HL-60/S4 (cell line): ENCODE measurements at regions not wholly inside any gene's neighbourhood (a gene's known extent, or its start where the extent isn't known, plus 50 kb on each side); places are given as distances from the start of the nearest gene placed in this dataset.

Experiments
- in situ Hi-C: fragments of 300-500 bp; cut with MboI; formaldehyde crosslinking; loops from 2 replicates; pipeline ENCODE4 v1.14.3; 2022; ENCODE audit warnings: low sequenced_read_pairs

DNA sequence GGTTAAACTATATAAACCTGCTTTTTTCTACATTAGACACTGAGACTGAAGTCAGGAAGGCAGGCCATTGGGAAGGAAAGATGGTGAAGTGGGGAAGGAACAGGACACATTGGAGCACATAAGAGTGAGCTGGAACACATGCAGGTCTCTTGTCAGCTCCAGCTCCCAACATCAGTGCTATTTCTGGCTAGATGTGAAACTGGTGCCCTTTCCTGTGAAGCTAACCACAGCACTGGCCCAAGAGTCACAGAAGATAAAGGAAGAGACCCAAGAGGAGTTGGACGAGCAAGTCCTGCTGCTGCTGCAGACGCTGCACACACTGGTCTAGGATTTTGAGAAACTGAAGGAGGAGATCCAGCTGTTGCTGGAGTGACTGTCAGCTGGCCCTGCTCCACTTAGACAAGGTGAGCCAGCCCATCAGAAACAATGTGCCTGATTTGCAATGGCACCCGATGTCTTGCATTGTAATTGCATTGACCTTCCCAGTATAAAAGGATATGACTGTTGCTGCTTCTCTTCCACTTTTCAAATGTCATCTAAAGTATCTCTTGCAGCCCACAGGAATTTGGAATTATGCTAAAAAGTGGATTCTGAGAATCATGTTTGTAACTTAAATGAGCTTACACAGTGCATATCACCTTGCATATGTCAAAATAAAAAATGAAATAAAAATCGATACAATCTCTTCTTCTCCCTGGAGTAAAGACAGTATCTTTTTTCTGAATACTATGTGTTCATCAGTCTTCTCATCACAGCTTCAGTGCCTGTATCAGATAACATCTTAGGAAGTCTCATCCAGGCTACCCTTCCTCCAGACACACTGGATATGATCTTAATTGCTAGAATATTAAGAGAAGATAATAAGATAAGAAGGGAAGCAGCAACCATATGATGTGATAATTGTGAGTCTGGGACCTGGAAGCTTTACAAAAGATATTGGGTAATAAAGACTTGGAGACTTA is 230.7 kb upstream of the SPRY2 start:
- in situ Hi-C loops, result no loop called here

DNA sequence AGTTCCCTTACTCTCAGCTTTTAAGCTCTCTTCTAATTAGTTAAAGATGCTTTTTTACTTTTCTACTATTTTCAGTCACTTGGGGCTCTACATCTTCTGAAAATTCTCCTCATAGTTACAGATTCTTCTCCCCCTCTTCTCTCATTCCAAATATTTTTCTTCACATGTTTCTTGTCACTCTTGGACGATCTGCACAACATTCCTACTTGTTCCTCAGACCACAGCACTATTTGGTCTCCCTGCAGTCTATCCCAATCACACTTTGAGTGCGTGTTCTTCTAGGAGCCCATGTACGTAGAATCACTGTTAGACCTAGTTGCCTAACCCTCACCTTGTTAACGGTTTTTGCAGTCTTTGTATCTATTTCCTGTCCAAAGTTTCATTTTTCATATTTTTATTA is 222.5 kb upstream of the SPRY2 start:
- in situ Hi-C loops, result no loop called here

DNA sequence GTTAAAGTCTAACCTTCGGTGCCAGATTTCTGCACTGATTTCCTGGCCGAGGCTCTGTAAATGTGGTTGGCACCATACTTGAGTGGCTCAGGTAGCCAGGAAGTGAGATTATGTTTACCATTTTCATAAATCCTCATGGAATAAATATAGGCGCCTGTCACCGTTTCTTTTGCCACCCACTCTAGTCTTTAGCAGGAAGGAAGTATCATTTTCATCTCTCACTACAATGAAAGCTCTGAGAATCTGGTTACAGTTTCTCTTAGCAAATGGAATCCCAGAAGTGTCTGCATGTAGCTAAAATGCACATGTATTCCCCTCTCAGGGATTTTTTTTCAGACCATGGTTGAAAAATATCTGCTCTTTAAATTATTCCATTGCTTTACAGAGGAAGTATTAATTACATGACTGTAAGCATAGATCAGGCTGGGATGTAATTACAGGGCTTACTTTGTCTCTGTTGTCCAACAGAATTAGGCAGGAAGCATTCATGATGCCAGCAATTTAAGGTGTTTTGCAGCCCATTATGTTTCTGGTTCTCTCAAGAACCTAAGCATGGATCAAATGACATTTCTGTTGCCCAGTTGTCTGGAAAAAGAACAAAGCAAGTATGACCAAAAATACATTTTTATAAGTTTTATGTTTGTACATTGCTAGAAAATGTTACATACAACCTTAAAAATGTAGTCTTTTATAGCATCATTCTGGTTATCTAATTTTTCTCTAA is 221.7 kb upstream of the SPRY2 start:
- in situ Hi-C loops, result no loop called here

GRCh38 chr13:80560609-80561008 is 219.7 kb upstream of the SPRY2 start:
- in situ Hi-C loops, result no loop called here

DNA sequence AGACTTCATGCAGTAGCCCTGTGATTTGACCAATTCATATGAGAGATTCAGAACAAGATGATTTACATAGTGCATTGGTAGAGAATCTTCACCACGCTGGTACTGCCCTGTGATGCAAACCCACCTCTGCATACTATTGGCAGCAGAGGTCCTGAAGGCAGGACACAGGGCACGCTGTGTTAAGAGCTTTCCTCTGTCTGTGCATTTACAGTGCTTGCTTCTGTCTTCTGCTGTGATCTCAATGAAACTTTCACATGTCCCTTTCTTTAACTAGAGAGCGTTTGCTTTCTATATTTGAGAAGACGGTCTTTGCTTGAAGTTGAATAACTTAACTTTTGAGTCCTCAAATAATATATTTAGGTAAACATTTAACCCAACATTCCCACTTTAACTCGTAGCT is 219.0 kb upstream of the SPRY2 start:
- in situ Hi-C loops, result no loop called here

DNA sequence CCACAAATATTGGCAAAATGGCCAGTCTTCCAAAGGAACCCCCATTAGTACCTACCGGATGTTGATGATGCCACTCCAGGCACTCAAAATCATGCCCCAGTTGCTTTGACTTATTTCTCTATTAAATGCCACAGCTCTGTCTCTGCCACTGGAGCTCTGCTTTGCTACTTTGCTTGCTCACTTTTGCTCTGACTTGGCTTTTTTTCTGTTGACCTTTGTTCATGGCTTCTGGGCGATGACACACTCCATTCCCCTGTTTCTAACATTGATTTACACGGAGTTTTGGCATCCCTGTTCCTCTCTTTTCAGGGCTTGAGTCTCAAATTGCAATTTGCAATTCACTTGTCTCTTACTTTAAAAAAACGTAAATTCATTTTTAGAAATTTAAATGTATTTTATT is 217.1 kb upstream of the SPRY2 start:
- in situ Hi-C loops, result no loop called here

DNA sequence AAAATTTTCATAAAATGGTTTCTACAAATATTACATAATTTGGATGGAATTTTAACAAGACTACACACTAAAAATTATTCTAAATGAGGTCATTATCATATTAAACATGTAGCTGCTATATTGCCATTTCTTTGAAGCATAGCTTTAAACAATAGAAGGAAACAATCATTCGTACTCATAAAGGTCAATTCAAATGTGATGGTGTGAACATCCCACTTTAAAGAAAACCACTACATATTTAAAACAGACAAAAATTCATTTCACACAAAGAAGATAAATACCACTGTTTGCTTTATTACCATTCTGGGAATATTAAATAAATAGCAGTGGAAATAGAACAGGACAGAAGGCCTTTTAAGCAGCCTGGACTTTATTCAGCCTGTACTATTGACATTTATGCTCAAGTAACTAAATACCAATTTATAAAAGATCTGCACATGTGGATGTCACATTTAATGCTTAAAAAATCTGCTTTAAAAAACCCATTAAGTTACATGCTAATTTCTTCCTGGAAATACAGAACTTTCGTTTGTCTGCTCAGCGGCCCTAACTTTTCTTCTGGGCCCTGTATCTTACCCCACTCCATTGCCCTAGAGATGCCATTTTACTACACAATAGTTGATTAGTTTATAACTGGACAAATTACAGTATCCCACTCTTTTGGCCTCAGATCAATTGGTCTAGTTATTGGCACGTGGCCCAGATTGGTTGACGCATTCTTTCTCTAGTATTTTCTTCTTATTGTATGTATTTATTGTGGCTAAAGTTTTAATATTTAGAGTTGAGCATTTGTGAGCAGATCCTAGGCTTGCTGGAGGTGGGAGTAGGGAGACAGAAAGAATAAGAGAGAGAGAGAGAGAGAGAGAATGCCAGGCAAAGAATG is 215.1 kb upstream of the SPRY2 start:
- in situ Hi-C loops, result no loop called here

DNA sequence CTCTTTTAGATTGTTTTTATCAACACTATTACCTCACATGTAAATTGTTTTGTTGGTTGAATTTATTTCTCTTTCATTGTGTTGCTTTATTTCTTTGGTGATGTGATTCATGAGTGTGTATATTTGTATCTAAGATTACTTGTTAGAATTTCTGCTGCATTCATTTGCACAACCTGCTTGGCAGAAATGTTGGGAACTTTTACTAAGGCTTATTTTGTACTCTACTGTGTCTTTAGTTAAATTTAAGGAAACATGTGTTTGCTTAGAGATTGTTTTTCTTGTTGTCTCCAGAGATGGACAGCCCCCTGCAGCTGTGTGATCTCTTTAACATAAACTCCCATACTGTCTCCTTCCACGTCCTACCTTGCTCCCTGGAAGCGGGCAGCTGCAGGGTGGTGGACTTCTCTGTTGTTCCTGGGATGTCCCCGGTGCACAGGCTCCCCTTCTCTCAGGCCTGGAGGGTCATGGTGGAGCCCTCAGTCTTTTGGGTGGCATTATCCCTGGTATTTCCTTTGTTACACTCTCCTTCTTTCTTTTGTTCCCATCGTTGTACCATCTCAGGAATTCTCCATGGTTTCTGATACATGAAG is 212.0 kb upstream of the SPRY2 start:
- in situ Hi-C loops, result no loop called here

DNA sequence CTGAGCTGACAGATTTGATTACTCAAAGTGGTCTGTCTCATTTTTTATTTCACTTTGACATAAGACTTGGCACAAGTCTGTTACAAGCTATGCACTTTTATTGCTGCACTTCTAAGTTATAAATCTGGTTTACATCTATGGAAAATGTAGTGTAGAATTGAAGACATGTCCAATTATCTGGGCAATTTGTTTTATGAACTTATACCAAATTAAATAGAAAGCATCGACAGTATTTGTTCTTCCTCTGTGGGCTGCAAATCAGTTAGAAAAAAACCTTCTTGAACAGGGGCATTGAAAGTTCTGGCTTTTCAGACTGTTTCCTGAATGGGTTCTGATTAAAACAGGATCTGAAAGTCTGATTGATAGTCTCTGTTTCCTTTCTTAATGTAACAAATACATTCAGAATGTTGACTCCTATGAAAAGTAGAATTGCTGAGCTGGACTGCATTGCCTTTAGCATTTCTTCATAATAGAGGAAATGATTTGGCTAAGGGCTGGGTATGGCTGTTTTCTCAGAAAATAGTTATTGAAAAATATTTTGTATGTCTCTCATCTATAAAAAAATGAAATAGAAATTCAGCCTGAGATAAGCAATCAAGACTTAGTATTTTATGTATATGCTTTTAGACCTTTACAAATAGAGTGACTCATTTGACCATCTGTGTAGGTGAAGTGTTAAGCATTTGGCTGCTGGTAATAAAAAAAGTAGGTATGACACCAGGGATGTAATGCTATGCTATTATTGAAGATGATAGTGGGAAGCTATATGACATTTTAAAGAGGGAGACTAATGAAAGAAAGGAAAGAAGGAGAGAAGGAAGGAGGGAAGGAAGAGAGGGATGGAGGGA is 210.9 kb upstream of the SPRY2 start:
- in situ Hi-C loops, result no loop called here

DNA sequence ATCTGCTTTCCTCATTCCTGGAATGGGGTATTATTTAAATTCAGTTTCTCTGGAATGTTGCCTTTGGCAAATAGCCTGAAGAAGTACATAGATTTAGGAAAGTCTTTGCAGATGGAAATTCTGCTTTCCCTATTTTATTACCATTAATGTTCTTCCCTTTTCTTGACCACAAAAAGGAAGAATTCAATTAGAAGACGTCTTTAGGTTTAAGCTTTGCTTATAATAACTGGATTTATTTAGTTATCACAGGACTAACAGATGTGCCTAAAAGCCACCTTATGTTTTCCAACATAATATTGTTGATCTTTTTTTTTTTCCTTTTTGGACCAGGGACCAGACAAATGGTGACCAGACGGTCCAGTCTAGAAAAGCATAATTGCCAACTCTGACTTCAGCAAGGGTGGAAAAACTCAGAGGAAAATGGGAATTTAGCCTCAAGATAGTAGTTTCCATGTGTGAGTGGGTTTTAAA is 210.1 kb upstream of the SPRY2 start:
- in situ Hi-C loops, result no loop called here

GRCh38 chr13:80548915-80549314 is 208.0 kb upstream of the SPRY2 start:
- in situ Hi-C loops, result no loop called here

DNA sequence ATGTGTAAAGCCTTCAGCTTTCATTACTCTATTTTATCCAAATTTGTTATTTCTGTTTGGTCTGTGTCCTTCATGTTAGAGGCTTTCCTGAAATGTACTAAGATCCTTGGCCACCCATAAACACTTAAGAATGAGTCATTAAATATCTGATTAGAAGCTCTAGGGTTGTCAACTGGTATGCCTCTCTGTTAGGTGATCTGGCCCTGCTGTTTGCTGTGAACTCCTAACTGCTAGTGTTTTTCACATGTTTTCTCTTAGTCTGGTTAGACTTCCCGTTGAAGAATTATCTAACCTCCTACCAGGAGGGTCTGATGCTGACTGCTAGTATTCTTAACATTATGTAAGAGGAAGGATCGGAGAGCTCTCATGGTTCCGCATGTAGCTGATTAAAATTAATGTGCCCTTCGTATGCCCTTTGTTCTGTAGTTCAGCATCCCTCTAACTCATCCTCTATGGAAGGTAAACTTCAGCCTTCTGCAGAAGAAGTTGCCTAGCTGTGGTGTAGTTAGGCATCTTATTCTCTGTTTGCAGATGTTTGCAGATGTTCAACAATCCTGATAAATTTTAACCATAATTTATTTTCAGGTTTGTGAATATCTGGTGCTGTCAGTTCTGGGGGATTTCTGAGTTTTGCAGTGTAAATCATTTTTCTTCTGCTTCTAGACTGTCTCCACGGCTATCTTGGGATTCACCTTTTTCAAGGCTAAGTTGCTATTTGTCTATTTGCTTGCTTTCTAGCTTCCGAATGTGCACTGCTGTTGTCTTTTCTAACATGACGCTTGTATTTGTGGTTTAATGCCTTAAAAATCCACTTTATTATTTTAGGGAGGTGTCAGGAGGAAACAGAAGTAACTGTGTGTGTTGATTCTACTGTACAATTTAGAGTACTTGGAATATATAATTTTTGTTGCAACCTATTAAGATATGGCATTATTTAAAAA is 207.2 kb upstream of the SPRY2 start:
- in situ Hi-C loops, result no loop called here

DNA sequence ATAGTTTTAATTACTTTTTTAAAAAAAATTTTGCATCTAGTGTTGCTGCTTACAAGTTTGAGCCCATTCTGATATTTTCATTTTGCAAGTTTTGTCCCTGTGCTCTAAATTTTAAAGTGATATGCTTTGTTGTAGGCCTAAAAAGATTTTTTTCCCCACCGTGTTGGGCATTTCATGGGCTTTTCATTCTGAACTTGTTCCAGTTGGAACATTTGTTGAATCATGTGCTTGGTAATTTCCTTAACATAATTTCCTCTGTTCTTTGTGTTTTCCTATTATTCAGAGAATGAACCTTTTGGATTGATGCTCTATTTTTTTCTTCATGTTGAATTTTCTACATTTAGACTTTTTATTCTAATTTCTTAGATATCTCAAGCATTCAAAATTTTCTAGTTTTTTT is 206.4 kb upstream of the SPRY2 start:
- in situ Hi-C loops, result no loop called here

DNA sequence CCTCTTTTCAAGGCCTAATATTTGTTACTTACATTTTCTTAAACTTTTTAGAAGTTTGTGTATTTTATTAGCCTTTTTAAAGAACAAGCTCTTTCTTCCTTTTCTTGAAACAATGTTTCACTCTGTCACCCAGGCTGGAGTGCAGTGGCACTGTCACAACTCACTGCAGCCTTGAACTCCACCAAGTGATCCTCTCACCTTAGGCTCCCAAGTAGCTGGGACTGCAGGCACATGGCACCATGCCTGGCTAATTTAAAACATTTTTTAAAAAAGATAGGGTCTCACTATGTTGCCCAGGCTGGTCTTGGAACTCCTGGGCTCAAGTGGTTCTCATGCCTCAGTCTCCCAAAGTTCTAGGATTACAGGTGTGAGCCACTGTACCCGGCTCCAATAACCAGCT is 192.2 kb upstream of the SPRY2 start:
- in situ Hi-C loops, result no loop called here

GRCh38 chr13:80530902-80531301 is 190.0 kb upstream of the SPRY2 start:
- in situ Hi-C loops, result no loop called here

DNA sequence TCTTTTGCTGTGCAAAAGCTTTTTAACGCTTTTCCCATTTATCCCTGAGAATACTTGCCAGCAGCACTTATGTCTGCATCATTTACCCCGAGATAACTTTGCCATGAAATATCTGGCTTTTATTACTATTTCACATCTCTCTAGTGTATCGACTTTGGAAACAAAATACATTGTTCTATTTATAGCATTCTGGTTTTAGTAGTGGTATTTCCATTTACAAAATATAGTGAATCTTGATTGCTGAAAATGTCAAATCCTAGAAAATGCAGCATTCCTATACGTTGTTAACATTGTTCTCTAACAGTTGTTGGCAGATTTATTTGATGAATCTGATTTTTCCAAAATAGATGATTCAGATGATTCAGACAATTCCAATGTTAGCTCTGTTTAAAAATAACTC is 189.3 kb upstream of the SPRY2 start:
- in situ Hi-C loops, result no loop called here

- in situ Hi-C loops, result no loop called here
Observed at GRCh38 chr13:80529734-80530133, 188.8 kb upstream of the SPRY2 start.

DNA sequence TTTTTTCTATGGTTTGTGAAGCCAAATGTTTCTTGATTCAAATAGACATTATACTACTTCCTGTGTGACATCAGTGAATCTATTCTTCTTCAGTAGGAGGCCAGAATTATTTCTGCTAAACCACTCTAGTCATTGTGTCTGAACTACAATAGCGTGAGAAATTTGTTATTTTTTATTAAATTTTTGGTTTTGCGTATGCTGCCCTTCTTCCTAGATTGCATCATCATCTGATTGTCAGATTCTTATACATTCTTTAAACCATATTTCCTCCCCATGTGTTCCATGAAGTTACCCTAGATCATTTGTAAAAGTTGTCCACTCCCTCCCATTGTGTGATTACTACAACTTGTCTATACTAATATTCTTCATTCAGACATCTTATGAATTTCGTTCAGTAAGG is 187.8 kb upstream of the SPRY2 start:
- in situ Hi-C loops, result no loop called here

DNA sequence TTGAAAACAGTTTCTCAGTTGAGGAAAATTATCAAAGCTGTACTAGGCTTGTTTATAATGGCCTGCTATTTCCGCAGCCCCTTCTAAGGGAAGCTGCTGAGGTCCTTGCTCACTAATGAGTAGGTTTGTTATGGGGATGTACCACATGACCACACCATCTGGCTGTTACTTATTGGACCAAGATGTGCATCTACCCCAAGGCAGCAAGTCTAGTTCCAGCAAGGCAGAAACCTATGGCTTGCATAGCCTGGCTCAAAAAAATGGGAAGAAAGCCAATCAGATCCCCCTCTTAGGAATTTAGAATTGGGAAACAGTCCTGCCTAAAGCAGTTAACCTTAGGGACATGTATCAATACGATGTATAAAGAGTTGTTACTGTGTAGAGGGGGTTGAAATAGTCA is 186.5 kb upstream of the SPRY2 start:
- in situ Hi-C loops, result no loop called here
